Peyer's patch (tissue), 4 donors: ENCODE measurements at regions not wholly inside any gene's neighbourhood (a gene's known extent, or its start where the extent isn't known, plus 50 kb on each side); places are given as distances from the start of the nearest gene placed in this dataset.
A peak's percentile ranks its signal among the peaks of the same experiment; 100 is the strongest.

Experiments used
- DNase-seq, 3 donors: peaks; one replicate each; pipeline ENCODE4 v3.0.0-alpha.2; 2017 to 2019
- H3K27ac ChIP-seq, 4 donors: fragments of 200-600 bp; sonication (generic); one replicate each; pipeline ENCODE4 v1.5.1; 2016 to 2019
- H3K27me3 ChIP-seq, 2 donors: fragments of 200-600 bp; sonication (generic); one replicate each; pipeline ENCODE4 v1.5.1; 2019
- H3K36me3 ChIP-seq, 3 donors: fragments of 200-600 bp; sonication (generic); one replicate each; pipeline ENCODE4 v1.5.1; 2016 to 2019
- H3K4me1 ChIP-seq, 4 donors: fragments of 200-600 bp; sonication (generic); one replicate each; pipeline ENCODE4 v1.5.1; 2016 to 2019
- H3K4me3 ChIP-seq, 4 donors: fragments of 200-600 bp; sonication (generic); 1 replicate in 3 of 4; 2 replicates in 1 of 4; pipeline ENCODE4 v1.5.1; 2016 to 2019; ENCODE audit warnings: mild to moderate bottlenecking in 1 of 4
- H3K9me3 ChIP-seq, 4 donors: fragments of 200-600 bp; sonication (generic); one replicate each; pipeline ENCODE4 v1.5.1; 2016 to 2019; ENCODE audit warnings: mild to moderate bottlenecking in 1 of 4
- POLR2A ChIP-seq, 2 donors: fragments of 450-650 bp; IDR thresholded peaks; one replicate each; pipeline ENCODE4 v1.5.1; 2017; ENCODE audit warnings: antibody characterized with exemption in 2 of 2, mild to moderate bottlenecking in 2 of 2, moderate library complexity in 2 of 2
- TF ChIP-seq, protein P1 (sequence below), 6 experiments: fragments of 450-650 bp in 4 of 6; fragments of 200-600 bp in 2 of 6; sonication (generic) in 1 of 6; IDR thresholded peaks; one replicate each; pipeline ENCODE4 v1.5.1; 2017 to 2019; ENCODE audit warnings: antibody characterized with exemption in 6 of 6, mild to moderate bottlenecking in 3 of 6, moderate library complexity in 1 of 6

DNA sequence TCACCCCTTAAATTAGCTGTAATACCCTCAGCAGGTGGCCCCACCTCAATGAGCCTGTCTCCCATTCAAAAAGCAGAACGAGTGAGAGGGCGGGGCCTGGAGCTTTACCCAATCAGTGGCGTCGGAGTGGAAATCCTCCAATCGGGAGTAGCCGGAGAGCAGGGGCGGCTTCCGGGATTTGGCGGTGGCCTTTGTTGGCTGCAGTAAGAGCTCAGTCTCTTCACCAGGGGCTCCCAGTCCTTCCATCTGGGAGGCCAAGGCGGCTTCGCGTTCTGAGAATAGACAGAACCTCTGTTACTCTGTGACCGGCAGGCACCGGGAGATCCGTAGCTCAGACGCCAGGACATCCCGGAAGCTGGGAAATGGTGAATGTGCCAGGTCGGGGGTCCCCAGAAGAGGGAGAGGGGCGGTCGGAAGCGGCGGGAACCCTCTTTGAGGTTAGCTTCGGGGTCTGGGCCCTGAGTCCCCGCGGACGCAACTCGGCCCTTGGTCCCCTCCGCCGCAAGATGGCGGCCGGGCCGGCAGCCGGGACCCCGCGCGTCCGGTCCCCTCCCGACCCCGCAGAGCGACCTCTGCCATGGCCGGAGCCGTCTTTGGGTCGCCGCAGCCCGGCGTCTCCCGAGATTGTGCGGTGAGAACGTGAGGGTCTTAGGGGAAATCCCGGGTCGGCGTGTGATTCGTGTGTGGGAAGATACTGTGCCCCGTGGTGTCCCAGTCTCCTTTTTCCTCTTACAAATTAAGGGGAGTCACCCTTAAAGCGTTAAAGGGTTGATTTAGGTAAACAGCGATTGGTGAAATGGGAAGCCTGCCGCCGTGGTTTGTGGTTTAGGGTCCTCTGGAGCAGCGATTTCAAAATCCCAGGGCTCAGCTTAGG, 160.3 kb upstream of the ZNF267 start:
- Histone ChIP-seq H3K4me3 (peak overlapping the region; percentile 75 to 98 (median 86)), H3K4me1 (no peaks in the 10 kb centered on the region), H3K9me3 (no peaks in the 10 kb centered on the region), H3K27ac (peak overlapping the region; percentile 90 to 95 (median 92)), H3K27me3 (no peaks in the 10 kb centered on the region), H3K36me3 (peaks cover 0 to 10% (median 0%) of the 10 kb centered on the region in 3 donors)
- peak; percentile 91 to 97 (median 95) for DNase-seq
- TF ChIP-seq POLR2A (IDR thresholded peaks at IDR 0.05) = peak; percentile 72 to 74
- TF ChIP-seq, protein P1, sequence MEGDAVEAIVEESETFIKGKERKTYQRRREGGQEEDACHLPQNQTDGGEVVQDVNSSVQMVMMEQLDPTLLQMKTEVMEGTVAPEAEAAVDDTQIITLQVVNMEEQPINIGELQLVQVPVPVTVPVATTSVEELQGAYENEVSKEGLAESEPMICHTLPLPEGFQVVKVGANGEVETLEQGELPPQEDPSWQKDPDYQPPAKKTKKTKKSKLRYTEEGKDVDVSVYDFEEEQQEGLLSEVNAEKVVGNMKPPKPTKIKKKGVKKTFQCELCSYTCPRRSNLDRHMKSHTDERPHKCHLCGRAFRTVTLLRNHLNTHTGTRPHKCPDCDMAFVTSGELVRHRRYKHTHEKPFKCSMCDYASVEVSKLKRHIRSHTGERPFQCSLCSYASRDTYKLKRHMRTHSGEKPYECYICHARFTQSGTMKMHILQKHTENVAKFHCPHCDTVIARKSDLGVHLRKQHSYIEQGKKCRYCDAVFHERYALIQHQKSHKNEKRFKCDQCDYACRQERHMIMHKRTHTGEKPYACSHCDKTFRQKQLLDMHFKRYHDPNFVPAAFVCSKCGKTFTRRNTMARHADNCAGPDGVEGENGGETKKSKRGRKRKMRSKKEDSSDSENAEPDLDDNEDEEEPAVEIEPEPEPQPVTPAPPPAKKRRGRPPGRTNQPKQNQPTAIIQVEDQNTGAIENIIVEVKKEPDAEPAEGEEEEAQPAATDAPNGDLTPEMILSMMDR (IDR thresholded peaks at IDR 0.05) = no peak

DNA sequence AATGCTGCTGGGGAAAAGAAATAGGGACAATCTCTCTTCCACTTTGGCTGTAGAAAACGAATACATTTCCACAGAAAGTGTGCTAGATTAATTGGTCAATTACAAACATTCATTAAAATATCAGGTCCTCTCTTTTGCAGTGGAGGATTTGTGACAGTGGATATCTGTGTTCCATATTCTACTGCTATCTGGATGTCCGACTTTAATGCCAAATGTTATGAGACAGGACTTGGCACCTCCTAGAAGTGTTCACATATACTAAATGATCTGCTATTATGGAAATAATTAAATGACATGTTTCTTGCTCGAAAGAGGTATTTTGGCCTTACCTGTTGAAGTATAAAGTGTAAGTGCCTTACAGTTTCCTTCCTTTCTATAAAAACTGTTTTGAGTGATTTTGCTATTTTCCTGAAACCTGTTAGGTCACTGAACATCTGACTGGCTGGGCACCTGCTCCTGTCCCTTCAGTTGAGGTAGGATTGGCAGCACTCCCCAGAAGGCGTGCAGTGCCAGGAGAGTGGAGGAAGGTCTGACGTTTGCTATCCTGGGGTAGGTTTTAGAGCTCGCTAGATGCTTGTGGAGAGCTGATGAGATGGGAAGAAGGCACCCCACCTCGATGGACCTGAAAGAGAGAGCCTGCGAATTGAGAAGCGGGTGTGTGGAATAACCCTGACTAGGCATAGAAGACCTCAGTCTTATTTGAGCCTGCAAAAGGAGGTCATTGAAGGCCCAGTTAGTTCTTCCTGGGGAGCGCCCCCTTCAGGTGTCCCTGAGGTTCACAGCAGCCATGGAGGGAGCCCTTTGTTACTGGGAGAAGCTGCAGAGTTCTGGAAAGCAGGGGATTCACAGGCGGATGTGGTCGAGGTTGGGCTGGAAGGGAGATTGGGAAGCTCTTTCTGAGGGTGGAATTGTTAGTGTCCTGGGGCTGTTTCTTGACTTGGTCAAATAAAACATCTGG, 159.4 kb upstream of the ZNF267 start:
- no peak for TF ChIP-seq POLR2A (IDR thresholded peaks at IDR 0.05)
- TF ChIP-seq, protein P1 (IDR thresholded peaks at IDR 0.05) = peak in 1 of 6 experiments; percentile 14
- H3K4me1 ChIP-seq = no peaks in the 10 kb centered on the region
- H3K27me3 ChIP-seq = no peaks in the 10 kb centered on the region
- peak overlapping the region; percentile 75 to 98 (median 86) for H3K4me3 ChIP-seq
- peak in 1 of 3 donors; percentile 46 for DNase-seq
- no peaks in the 10 kb centered on the region for H3K9me3 ChIP-seq
- H3K27ac ChIP-seq = peak overlapping the region; percentile 90 to 95 (median 92)
- H3K36me3 ChIP-seq = peaks cover 0 to 3% (median 0%) of the 10 kb centered on the region in 3 donors

DNA sequence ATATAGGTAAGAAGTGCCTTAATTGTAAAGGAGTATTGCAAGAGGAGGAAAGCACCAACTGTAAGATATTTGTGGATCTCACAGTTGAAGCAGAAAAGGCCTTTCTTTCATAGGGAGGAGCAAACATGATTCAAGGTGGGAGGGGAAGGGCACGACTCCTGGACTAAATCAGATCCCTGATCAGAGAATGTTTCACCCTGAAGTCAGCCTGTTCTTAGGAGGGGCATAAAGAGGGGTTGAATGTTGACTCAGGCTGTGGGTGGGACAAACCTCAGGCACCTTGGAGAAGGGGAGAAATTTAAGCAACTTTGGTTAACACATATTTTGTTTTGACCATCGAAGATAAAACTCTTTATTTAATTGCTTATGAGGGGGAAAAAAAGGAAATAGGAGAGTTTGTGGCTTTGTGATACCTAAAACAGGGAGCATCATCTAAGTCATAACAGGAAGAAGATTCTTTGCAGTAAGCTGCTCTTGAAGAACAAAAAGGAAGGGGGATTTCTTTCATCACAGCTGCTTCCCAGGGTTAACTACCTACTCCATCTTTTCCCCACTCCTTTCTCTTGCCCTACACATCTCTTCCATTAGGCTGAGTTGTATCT, 158.6 kb upstream of the ZNF267 start:
- Histone ChIP-seq H3K4me1 (no peaks in the 10 kb centered on the region), H3K27ac (no peak overlapping the region), H3K9me3 (no peaks in the 10 kb centered on the region), H3K4me3 (no peak overlapping the region), H3K27me3 (no peaks in the 10 kb centered on the region), H3K36me3 (no peaks in the 10 kb centered on the region)
- no peak for TF ChIP-seq POLR2A (IDR thresholded peaks at IDR 0.05)
- no peak for DNase-seq

DNA sequence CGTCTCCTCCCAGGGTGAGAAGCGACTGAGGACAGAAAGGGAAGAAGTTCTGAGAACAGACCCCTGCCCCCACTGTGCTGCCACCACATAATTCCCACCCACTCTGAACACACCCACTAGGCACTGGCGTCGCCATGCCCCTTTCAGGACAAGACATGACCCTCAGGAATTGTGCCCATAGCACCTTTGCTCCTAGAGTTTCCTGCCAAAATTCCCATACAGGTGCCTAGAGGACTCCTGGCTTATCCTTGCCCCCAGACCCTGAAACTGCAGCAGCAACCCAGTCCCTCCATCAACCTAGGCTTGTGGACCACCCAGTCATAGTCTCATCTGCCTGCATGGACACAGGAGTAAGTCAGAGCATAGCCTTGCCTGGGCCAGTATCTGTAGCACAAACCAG, 157.7 kb upstream of the ZNF267 start:
- H3K27ac ChIP-seq = no peak overlapping the region
- TF ChIP-seq, protein P1 (IDR thresholded peaks at IDR 0.05) = no peak
- no peak for TF ChIP-seq POLR2A (IDR thresholded peaks at IDR 0.05)
- H3K27me3 ChIP-seq = no peaks in the 10 kb centered on the region
- no peaks in the 10 kb centered on the region for H3K9me3 ChIP-seq
- no peaks in the 10 kb centered on the region for H3K4me1 ChIP-seq
- DNase-seq = no peak
- no peaks in the 10 kb centered on the region for H3K36me3 ChIP-seq
- no peak overlapping the region for H3K4me3 ChIP-seq

DNA sequence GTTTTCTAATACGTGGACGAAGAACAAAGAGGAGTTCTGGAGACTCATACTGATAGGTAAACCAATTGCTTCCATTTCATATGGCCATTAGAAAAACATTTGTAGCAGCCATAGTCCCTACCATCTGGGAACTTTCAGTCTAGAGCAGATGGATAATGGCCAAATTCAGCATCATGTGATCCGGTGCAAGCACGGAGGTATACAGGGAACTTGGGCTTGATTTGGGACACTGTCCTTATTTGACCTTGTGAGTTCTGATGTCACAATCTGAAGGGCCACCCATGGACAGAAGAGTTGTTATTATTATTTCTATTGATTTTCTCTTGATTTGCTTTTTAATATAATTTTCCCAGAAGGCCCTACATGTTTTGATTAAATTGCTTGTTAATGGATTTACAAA, 154.6 kb upstream of the ZNF267 start:
- no peaks in the 10 kb centered on the region for H3K4me1 ChIP-seq
- no peaks in the 10 kb centered on the region for H3K27me3 ChIP-seq
- H3K36me3 ChIP-seq = peaks cover 0 to 5% (median 0%) of the 10 kb centered on the region in 3 donors
- no peak overlapping the region for H3K4me3 ChIP-seq
- H3K27ac ChIP-seq = no peak overlapping the region
- TF ChIP-seq, protein P1 (IDR thresholded peaks at IDR 0.05) = no peak
- no peak for TF ChIP-seq POLR2A (IDR thresholded peaks at IDR 0.05)
- H3K9me3 ChIP-seq = no peaks in the 10 kb centered on the region
- DNase-seq = no peak
